Endothelial cell of umbilical vein (primary cell): ENCODE measurements at regions not wholly inside any gene's neighbourhood (a gene's known extent, or its start where the extent isn't known, plus 50 kb on each side); places are given as distances from the start of the nearest gene placed in this dataset.

Source experiments
- BruUV-seq: library from RNA; stranded (reverse); fragments of 400-500 nt; replicated peaks from 2 replicates; lab custom pipeline; 2021; lab: Mats Ljungman, UMichigan
- CTCF ChIA-PET: fragments of 300-600, 350-600 bp; sonication (Branson Sonifier 250); formaldehyde crosslinking; loops from one replicate; lab custom pipeline; 2021; ENCODE audit warnings: antibody characterized with exemption, inconsistent platforms; lab: Charles Lee
- POLR2A ChIA-PET: fragments of 300-600, 350-600 bp; sonication (Branson Sonifier 250); formaldehyde crosslinking; loops from one replicate; lab custom pipeline; 2021; ENCODE audit warnings: antibody characterized with exemption, inconsistent platforms; lab: Charles Lee
- DNase-seq: peaks from one replicate; pipeline ENCODE4 v3.0.0-alpha.2; 2011; ENCODE audit warnings: low read depth, low spot score
- FAIRE-seq: peaks from 2 replicates; lab custom pipeline; 2011; peaks lifted over from hg19 to GRCh38; lab: Jason Lieb, UNC
- H2AFZ ChIP-seq: 2 replicates; pipeline ENCODE4 v1.6.0; 2012; ENCODE audit warnings: low read depth, low read length, control low read depth, inconsistent platforms
- H3K27ac ChIP-seq: 2 replicates; pipeline ENCODE4 v1.5.1; 2011; ENCODE audit warnings: low read depth, mild to moderate bottlenecking, control low read depth, low read length, moderate library complexity; ENCODE audit not compliant: insufficient read depth
- H3K27me3 ChIP-seq, 2 experiments: 2 replicates each; pipeline versions ENCODE4 v1.6.0 to v1.6.1; 2011; ENCODE audit warnings: low read length in 2 of 2, mixed read lengths in 1 of 2; ENCODE audit not compliant: control insufficient read depth in 2 of 2, insufficient read depth in 2 of 2
- H3K36me3 ChIP-seq, 2 experiments: 2 replicates in 1 of 2; 3 replicates in 1 of 2; pipeline ENCODE4 v1.5.1; 2011; ENCODE audit warnings: low read length in 2 of 2, mild to moderate bottlenecking in 1 of 2, moderate library complexity in 1 of 2; ENCODE audit not compliant: control insufficient read depth in 2 of 2, insufficient read depth in 2 of 2; ENCODE audit errors: extremely low read depth in 1 of 2
- H3K4me1 ChIP-seq: 3 replicates; pipeline ENCODE4 v1.5.1; 2011; ENCODE audit warnings: mild to moderate bottlenecking, low read length; ENCODE audit not compliant: control insufficient read depth, insufficient read depth; ENCODE audit errors: extremely low read depth
- H3K4me2 ChIP-seq: 2 replicates; pipeline ENCODE4 v1.6.1; 2011; ENCODE audit warnings: low read length, control low read depth, mixed read lengths; ENCODE audit not compliant: insufficient read depth
- H3K4me3 ChIP-seq, 3 experiments: fragments of 200-600 bp in 1 of 3; sonication (generic), shearing (Covaris generic) in 1 of 3; replicated peaks in 1 of 3; 2 replicates each; pipeline ENCODE4 v1.5.1; 2011 to 2016; ENCODE audit warnings: control low read depth in 3 of 3, low read length in 3 of 3, mild to moderate bottlenecking in 2 of 3, inconsistent platforms in 1 of 3, low read depth in 1 of 3, moderate library complexity in 1 of 3; ENCODE audit not compliant: insufficient read depth in 1 of 3
- H3K79me2 ChIP-seq: 2 replicates; pipeline ENCODE4 v1.6.0; 2012; ENCODE audit warnings: low read length, inconsistent platforms; ENCODE audit not compliant: control insufficient read depth, insufficient read depth
- H3K9ac ChIP-seq: replicated peaks from 2 replicates; pipeline ENCODE3; 2011; ENCODE audit warnings: low read length, control low read depth; ENCODE audit not compliant: insufficient read depth; ENCODE audit errors: extremely low read depth
- H3K9me1 ChIP-seq: replicated peaks from 3 replicates; pipeline ENCODE4 v1.6.0; 2011; ENCODE audit warnings: mild to moderate bottlenecking, low read length; ENCODE audit not compliant: control insufficient read depth, insufficient read depth; ENCODE audit errors: extremely low read depth
- H3K9me3 ChIP-seq: replicated peaks from 2 replicates; pipeline ENCODE4 v1.5.1; 2012; ENCODE audit warnings: low read length, inconsistent platforms; ENCODE audit not compliant: control insufficient read depth, insufficient read depth
- H4K20me1 ChIP-seq: replicated peaks from 2 replicates; pipeline ENCODE3; 2011; ENCODE audit warnings: mild to moderate bottlenecking, low read length; ENCODE audit not compliant: control insufficient read depth, insufficient read depth; ENCODE audit errors: extremely low read depth
- CTCF ChIP-seq, 2 donors: IDR thresholded peaks; 1 replicate in 1 of 2; 2 replicates in 1 of 2; pipeline ENCODE4 v1.5.1; 2011; ENCODE audit warnings: low read length in 2 of 2, mild to moderate bottlenecking in 2 of 2, moderate library complexity in 2 of 2, control low read depth in 1 of 2, inconsistent platforms in 1 of 2, low read depth in 1 of 2; ENCODE audit not compliant: insufficient read depth in 1 of 2; ENCODE audit errors: extremely low read depth in 1 of 2
- EZH2 ChIP-seq: IDR thresholded peaks from 2 replicates; pipeline ENCODE4 v1.6.1; 2012; ENCODE audit warnings: borderline replicate concordance, low read depth, mild to moderate bottlenecking, moderate library complexity, low read length, inconsistent platforms; ENCODE audit not compliant: severe bottlenecking
- FOS ChIP-seq: IDR thresholded peaks from 2 replicates; pipeline ENCODE4 v1.6.1; 2011; ENCODE audit warnings: mild to moderate bottlenecking, low read length, moderate library complexity, borderline replicate concordance; ENCODE audit not compliant: insufficient read depth
- GATA2 ChIP-seq: IDR thresholded peaks from 2 replicates; pipeline ENCODE4 v1.7.0; 2011; ENCODE audit warnings: low read depth, mild to moderate bottlenecking, moderate library complexity, mixed read lengths, low read length; ENCODE audit not compliant: insufficient read length, insufficient read depth
- JUN ChIP-seq: IDR thresholded peaks from 2 replicates; pipeline ENCODE4 v1.6.1; 2011; ENCODE audit warnings: borderline replicate concordance, low read depth; ENCODE audit not compliant: insufficient read length, insufficient read depth
- MYC ChIP-seq: IDR thresholded peaks from one replicate; pipeline ENCODE4 v1.6.1; 2011; ENCODE audit warnings: mild to moderate bottlenecking, low read depth, low read length
- POLR2A ChIP-seq: IDR thresholded peaks from 2 replicates; pipeline ENCODE4 v1.6.1; 2012; ENCODE audit warnings: low read depth, mild to moderate bottlenecking, control low read depth, low read length
- POLR2AphosphoS5 ChIP-seq: IDR thresholded peaks from 2 replicates; pipeline ENCODE4 v1.6.1; 2012; ENCODE audit warnings: low read depth, mild to moderate bottlenecking, control low read depth, low read length, moderate library complexity; ENCODE audit not compliant: insufficient read depth
- dilution Hi-C: fragments of 300-500 bp; cut with MboI; formaldehyde crosslinking; loops from one replicate; pipeline ENCODE4 v1.15.0; 2019; ENCODE audit warnings: low sequenced_read_pairs; ENCODE audit not compliant: extremely low pct_ligation_motif_present
- intact Hi-C: fragments of 100-400 bp; cut with micrococcal nuclease; formaldehyde crosslinking; loops from one replicate; pipeline ENCODE4 v1.10.0; 2022
- TF ChIP-seq, protein P1 (sequence below): IDR thresholded peaks from 2 replicates; pipeline ENCODE4 v1.6.1; 2011; ENCODE audit not compliant: insufficient read depth, insufficient read length

- Histone ChIP-seq H3K4me1 (no peaks in the 10 kb centered on the region), H3K9me1 (no peaks in the 10 kb centered on the region), H3K79me2 (no peaks in the 10 kb centered on the region), H3K27me3 (no peaks in the 10 kb centered on the region), H3K36me3 (no peaks in the 10 kb centered on the region), H3K27ac (no peak overlapping the region), H2AFZ (no peak overlapping the region), H3K4me2 (no peak overlapping the region), H3K9me3 (peaks cover 4% of the 10 kb centered on the region), H4K20me1 (no peaks in the 10 kb centered on the region), H3K9ac (no peak overlapping the region), H3K4me3 (no peak overlapping the region)
- DNase-seq (no peak), FAIRE-seq (no peak)
- BruUV-seq, result no TSS peak
- intact Hi-C loops, result no loop called here
- POLR2A ChIA-PET, result no interaction called here
- CTCF ChIA-PET, result no interaction called here
- TF ChIP-seq, protein P1, sequence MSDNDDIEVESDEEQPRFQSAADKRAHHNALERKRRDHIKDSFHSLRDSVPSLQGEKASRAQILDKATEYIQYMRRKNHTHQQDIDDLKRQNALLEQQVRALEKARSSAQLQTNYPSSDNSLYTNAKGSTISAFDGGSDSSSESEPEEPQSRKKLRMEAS, result no peak
- no peak for TF ChIP-seq EZH2
- no peak for TF ChIP-seq JUN
- no peak for TF ChIP-seq POLR2AphosphoS5
- TF ChIP-seq POLR2A, result no peak
- no peak for TF ChIP-seq GATA2
- no peak for TF ChIP-seq MYC
- TF ChIP-seq CTCF (IDR thresholded peaks at IDR 0.05; ENCODE audit: extremely low read depth in 1 of 2, insufficient read depth in 1 of 2, low read depth in 1 of 2, low read length in 2 of 2), result no peak
- no peak for TF ChIP-seq FOS
- dilution Hi-C loops, result no loop called here
Observed at GRCh38 chr2:122532072-122532344, 776.6 kb downstream of the TSN start.
